Effector memory CD8-positive, alpha-beta T cell (primary cell): ENCODE measurements at regions not wholly inside any gene's neighbourhood (a gene's known extent, or its start where the extent isn't known, plus 50 kb on each side); places are given as distances from the start of the nearest gene placed in this dataset.

Experiments used
- ATAC-seq: fragments of 150-1000 bp; cut with Tn5 transposase; replicated peaks from 2 replicates; pipeline ENCODE4 v1.10.0; 2021; ENCODE audit warnings: mild to moderate bottlenecking, moderate library complexity
- DNase-seq, 3 experiments: peaks; one replicate each; pipeline ENCODE4 v3.0.0; 2021
- H3K27ac Mint-ChIP-seq, 2 donors: one replicate each; pipeline ENCODE4 v1.8.0; 2022; ENCODE audit warnings: mild to moderate bottlenecking in 2 of 2, mixed read lengths in 2 of 2, moderate library complexity in 2 of 2
- H3K27me3 Mint-ChIP-seq, 2 donors: one replicate each; pipeline ENCODE4 v1.8.0; 2022; ENCODE audit warnings: mixed read lengths in 2 of 2
- H3K36me3 Mint-ChIP-seq: one replicate; pipeline ENCODE4 v1.8.0; 2022; ENCODE audit warnings: mild to moderate bottlenecking, moderate library complexity, mixed read lengths; ENCODE audit not compliant: insufficient read depth
- H3K4me1 Mint-ChIP-seq, 2 donors: one replicate each; pipeline ENCODE4 v1.8.0; 2022; ENCODE audit warnings: low read depth in 2 of 2, mixed read lengths in 2 of 2
- H3K4me3 Mint-ChIP-seq, 2 donors: one replicate each; pipeline ENCODE4 v1.8.0; 2022; ENCODE audit warnings: mild to moderate bottlenecking in 2 of 2, mixed read lengths in 2 of 2, moderate library complexity in 2 of 2
- H3K9me3 Mint-ChIP-seq, 2 donors: one replicate each; pipeline ENCODE4 v1.8.0; 2022; ENCODE audit warnings: mixed read lengths in 2 of 2

DNA sequence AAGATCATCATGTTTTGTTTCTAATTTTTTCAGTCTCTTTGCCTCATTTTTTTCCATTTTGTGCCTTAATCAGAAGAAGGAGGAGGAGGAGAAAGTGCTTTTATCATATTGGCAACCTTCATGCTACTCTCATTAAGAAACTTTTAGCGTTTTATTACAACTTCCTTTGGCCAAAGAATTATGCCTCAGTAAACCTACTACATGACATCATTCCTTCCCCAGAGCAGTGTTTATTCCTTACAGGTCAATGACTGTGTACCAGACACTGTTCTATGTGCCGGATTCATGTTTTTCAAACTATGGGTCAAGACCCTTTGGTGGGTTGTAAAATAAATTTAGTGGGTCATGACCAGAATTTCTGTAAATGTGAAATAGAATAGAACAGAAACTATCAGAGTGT is 110.4 kb downstream of the SLC30A10 start:
- no peaks in the 10 kb centered on the region for H3K4me1 Mint-ChIP-seq
- H3K36me3 Mint-ChIP-seq: no peaks in the 10 kb centered on the region
- peaks cover 14 to 27% of the 10 kb centered on the region in 2 donors for H3K27me3 Mint-ChIP-seq
- ATAC-seq: no peak
- no peak overlapping the region for H3K27ac Mint-ChIP-seq
- DNase-seq: no peak
- peaks cover 0 to 9% of the 10 kb centered on the region in 2 donors for H3K9me3 Mint-ChIP-seq
- no peak overlapping the region for H3K4me3 Mint-ChIP-seq

GRCh38 chr1:219813294-219813693 is 115.1 kb downstream of the SLC30A10 start:
- Mint-ChIP-seq H3K27ac (no peak overlapping the region), H3K4me3 (no peak overlapping the region), H3K4me1 (no peaks in the 10 kb centered on the region), H3K36me3 (no peaks in the 10 kb centered on the region), H3K27me3 (peaks cover 15 to 26% of the 10 kb centered on the region in 2 donors), H3K9me3 (peaks cover 0 to 9% of the 10 kb centered on the region in 2 donors)
- DNase-seq: no peak
- no peak for ATAC-seq

DNA sequence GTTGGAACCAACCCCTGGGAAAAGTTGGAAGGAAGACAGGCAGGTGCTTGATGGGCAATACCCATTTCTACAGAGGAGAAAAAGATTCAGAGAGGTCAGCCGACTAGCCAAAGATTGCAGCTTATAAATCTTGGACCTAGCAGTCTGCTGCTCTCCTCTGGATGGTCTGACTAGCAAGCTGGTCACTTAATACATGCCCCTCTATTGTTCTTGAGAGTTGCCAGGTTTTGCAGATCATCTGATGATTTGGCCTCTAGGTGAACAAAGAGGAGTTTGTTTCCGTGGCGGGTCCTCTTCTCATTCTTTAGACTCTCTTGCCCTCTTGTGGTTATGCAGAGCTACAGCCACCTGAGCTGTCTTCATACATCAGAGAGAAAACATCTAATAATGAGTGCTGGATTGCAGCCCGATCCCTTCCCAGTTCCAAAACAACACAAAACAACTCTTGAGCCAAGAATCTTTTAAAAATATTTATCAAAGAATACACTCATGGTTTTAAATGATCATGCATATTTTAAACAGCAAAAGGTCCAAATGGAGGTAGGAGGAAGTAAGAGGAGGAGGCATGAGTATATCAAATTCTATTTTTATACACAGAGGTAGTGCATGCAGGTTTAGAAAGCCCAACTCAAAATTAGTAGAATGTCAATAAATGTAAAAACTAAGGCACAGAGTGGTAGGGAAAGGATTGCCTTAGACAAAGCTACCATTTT is 115.7 kb downstream of the SLC30A10 start:
- Mint-ChIP-seq H3K27me3 (peaks cover 15 to 26% of the 10 kb centered on the region in 2 donors), H3K4me3 (no peak overlapping the region), H3K9me3 (peaks cover 0 to 9% of the 10 kb centered on the region in 2 donors), H3K36me3 (no peaks in the 10 kb centered on the region), H3K4me1 (no peaks in the 10 kb centered on the region), H3K27ac (no peak overlapping the region)
- ATAC-seq: no peak
- no peak for DNase-seq

- no peak for DNase-seq
- no peaks in the 10 kb centered on the region for H3K36me3 Mint-ChIP-seq
- ATAC-seq: no peak
- H3K9me3 Mint-ChIP-seq: peaks cover 0 to 9% of the 10 kb centered on the region in 2 donors
- H3K27me3 Mint-ChIP-seq: peaks cover 15 to 26% of the 10 kb centered on the region in 2 donors
- H3K4me1 Mint-ChIP-seq: no peaks in the 10 kb centered on the region
- no peak overlapping the region for H3K27ac Mint-ChIP-seq
- no peak overlapping the region for H3K4me3 Mint-ChIP-seq
Measured at GRCh38 chr1:219812086-219812485, 116.3 kb downstream of the SLC30A10 start.

GRCh38 chr1:219810451-219810850 is 117.9 kb downstream of the SLC30A10 start:
- Mint-ChIP-seq H3K36me3 (no peaks in the 10 kb centered on the region), H3K4me3 (no peak overlapping the region), H3K9me3 (peaks cover 0 to 3% of the 10 kb centered on the region in 2 donors), H3K27ac (no peak overlapping the region), H3K27me3 (peaks cover 7 to 32% of the 10 kb centered on the region in 2 donors), H3K4me1 (no peaks in the 10 kb centered on the region)
- no peak for ATAC-seq
- no peak for DNase-seq

DNA sequence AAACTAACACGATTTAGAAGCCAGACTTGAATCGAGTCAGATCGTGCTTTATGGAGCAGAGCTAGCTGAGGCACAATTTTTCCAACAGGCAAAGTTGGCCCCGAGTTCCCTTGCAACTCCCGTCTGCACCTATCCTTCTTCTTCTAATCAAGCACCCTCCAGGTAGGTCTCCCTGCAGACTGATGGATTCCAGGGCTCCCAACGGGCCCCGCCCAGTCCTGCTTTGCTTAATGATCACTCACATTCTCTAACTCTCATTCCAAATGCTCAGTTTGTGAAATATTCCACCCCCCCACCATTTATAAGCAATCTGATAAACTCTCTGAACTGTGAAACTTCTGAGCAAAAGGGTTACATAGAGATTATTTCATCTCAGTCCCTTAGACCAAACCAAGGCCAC is 119.6 kb downstream of the SLC30A10 start:
- DNase-seq (no peak), ATAC-seq (no peak)
- no peak overlapping the region for H3K4me3 Mint-ChIP-seq
- H3K36me3 Mint-ChIP-seq: no peaks in the 10 kb centered on the region
- peaks cover 5 to 21% of the 10 kb centered on the region in 2 donors for H3K27me3 Mint-ChIP-seq
- H3K4me1 Mint-ChIP-seq: no peaks in the 10 kb centered on the region
- H3K27ac Mint-ChIP-seq: no peak overlapping the region
- H3K9me3 Mint-ChIP-seq: no peaks in the 10 kb centered on the region

DNA sequence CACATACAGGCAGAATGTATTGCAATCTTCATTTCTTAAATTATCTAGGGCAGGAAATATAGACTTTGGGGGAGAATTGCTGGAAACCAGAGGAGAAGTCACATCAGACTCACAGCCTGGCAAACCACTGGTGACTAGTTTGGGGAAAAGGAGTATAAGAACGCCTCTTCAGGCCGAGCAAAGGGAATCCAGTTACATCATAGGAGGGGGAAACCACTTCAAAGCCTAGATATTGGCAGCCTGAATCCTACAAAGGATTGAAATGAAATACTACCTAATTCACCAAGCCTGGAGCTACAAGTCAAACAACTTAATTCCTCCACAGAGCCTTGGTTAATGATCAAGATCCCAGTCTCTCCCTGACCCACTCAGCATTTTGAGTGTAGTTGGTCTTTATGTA is 121.7 kb downstream of the SLC30A10 start:
- DNase-seq (no peak), ATAC-seq (no peak)
- peaks cover 5 to 19% of the 10 kb centered on the region in 2 donors for H3K27me3 Mint-ChIP-seq
- no peaks in the 10 kb centered on the region for H3K4me1 Mint-ChIP-seq
- H3K27ac Mint-ChIP-seq: no peak overlapping the region
- no peak overlapping the region for H3K4me3 Mint-ChIP-seq
- no peaks in the 10 kb centered on the region for H3K9me3 Mint-ChIP-seq
- no peaks in the 10 kb centered on the region for H3K36me3 Mint-ChIP-seq

DNA sequence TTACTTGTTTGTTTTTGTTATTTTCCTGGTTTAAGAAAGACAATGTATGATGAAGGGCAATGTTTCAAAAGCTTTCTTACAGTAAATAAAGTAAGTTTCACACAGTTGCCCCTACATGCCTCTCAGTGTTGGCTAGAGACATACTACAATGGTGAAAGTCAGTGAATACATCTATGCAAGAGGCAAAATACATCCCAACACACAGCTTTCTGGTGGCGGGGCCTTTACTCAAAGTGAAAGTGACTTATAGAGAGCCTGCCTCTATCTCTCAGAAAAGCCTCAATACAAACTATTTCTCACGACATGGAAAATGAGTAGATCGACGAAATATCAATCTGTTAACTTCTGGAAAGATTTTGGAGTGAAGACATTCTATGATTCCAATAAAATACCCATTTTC is 122.3 kb downstream of the SLC30A10 start:
- DNase-seq: no peak
- H3K9me3 Mint-ChIP-seq: peaks cover 0 to 2% of the 10 kb centered on the region in 2 donors
- H3K27ac Mint-ChIP-seq: no peak overlapping the region
- ATAC-seq: no peak
- H3K4me3 Mint-ChIP-seq: no peak overlapping the region
- H3K27me3 Mint-ChIP-seq: peaks cover 5 to 19% of the 10 kb centered on the region in 2 donors
- no peaks in the 10 kb centered on the region for H3K4me1 Mint-ChIP-seq
- H3K36me3 Mint-ChIP-seq: no peaks in the 10 kb centered on the region

GRCh38 chr1:219805191-219805590 is 123.2 kb downstream of the SLC30A10 start:
- H3K36me3 Mint-ChIP-seq: no peaks in the 10 kb centered on the region
- no peak overlapping the region for H3K27ac Mint-ChIP-seq

DNA sequence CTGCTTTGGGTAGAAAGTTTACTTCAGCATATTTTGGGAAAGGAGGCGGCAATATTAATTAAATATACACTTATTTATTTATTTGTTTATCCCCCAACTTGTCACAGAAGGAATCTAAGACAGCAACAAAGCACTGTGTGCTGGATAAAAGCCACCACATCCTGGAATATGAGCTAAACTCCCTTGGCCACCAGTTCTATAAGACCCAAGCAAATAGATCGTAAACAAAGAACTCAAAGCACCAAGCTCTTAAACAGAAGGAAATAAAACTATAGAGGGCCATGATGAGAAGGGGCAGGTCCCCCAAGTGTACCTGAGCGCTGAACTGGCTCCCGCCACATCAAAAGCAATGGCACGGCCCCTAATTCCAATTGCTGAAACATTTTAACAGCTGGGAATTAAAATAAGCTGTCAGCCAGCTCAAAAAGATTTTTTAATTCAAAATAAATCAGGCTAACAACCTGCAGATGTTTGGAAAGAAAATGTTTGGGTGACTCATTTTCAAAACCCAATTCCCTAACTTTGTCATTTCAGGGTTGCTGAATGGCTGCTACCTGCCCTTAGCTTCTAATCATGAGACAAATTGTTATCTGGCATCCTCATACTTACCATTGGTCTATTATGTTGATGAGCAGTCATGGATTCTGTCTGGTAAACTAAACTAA is 127.1 kb downstream of the SLC30A10 start:
- no peak overlapping the region for H3K4me3 Mint-ChIP-seq
- peaks cover 3% of the 10 kb centered on the region for H3K36me3 Mint-ChIP-seq
- peaks cover 0 to 2% of the 10 kb centered on the region in 2 donors for H3K9me3 Mint-ChIP-seq
- no peak for ATAC-seq
- H3K4me1 Mint-ChIP-seq: no peaks in the 10 kb centered on the region
- peaks cover 0 to 4% of the 10 kb centered on the region in 2 donors for H3K27me3 Mint-ChIP-seq
- DNase-seq: no peak
- no peak overlapping the region for H3K27ac Mint-ChIP-seq

More at GRCh38 chr1:219805191-219805590, 123.2 kb downstream of the SLC30A10 start:
- Mint-ChIP-seq H3K4me1 (no peaks in the 10 kb centered on the region), H3K4me3 (no peak overlapping the region), H3K27me3 (peaks cover 5 to 19% of the 10 kb centered on the region in 2 donors), H3K9me3 (peaks cover 0 to 2% of the 10 kb centered on the region in 2 donors)
- ATAC-seq (no peak), DNase-seq (no peak)

DNA sequence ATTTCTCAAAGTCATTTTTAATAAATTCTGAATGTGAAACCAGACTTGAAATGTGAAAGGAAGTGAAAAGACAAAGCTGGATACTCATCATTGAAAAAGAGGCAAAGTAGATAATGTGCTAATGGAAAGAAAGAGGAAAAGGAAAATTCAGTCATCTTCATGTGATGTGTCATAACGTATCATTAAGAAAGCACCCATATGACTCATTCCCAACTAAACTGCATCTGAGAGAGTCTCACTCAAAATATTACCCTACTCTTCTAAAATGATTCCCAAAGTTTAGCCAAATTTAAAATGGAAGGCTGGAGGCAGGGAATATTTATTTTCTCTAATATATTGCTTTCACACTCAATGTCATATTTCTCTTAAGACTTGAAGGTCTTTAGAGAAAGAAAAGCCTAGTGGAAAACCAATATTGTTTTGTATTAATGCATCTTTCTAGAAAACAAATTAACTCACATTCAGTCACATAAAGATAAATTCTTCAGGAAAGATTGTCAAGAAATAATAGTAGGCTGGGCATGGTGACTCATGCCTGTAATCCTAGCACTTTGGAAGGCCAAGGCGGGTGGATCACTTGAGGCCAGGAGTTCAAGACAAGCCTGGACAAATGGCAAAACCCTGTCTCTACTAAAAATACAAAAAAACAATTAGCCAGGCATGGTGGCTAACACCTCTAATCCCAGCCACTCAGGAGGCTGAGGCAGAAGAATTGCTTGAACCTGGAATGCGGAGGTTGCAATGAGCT is 129.9 kb downstream of the SLC30A10 start:
- Mint-ChIP-seq H3K36me3 (peaks cover 3% of the 10 kb centered on the region), H3K27me3 (peaks cover 6 to 9% of the 10 kb centered on the region in 2 donors), H3K4me1 (no peaks in the 10 kb centered on the region), H3K9me3 (peaks cover 0 to 2% of the 10 kb centered on the region in 2 donors), H3K4me3 (no peak overlapping the region), H3K27ac (no peak overlapping the region)
- ATAC-seq (no peak), DNase-seq (no peak)

DNA sequence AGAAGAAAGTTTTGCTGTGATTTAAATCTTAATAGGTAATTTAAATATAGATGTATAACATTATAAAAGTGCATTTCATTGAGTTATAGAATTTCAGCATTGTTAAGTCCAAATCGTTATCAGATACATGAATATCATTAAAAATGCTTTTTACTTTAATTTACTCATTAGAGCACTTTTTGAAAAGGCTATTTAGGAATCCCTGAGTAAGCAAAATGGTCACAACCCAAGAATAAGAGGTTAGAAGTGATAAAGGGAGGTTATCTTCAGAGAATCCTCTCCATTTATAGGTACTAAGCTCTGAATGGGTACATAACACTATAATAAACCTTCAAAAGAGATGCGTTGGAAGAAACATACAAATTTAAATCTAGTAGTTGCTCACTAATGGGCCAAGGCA is 130.7 kb downstream of the SLC30A10 start:
- Mint-ChIP-seq H3K36me3 (peaks cover 3% of the 10 kb centered on the region), H3K9me3 (peaks cover 2 to 4% of the 10 kb centered on the region in 2 donors), H3K4me3 (no peak overlapping the region), H3K27ac (no peak overlapping the region), H3K27me3 (peaks cover 6 to 13% of the 10 kb centered on the region in 2 donors), H3K4me1 (no peaks in the 10 kb centered on the region)
- ATAC-seq: no peak
- no peak for DNase-seq

DNA sequence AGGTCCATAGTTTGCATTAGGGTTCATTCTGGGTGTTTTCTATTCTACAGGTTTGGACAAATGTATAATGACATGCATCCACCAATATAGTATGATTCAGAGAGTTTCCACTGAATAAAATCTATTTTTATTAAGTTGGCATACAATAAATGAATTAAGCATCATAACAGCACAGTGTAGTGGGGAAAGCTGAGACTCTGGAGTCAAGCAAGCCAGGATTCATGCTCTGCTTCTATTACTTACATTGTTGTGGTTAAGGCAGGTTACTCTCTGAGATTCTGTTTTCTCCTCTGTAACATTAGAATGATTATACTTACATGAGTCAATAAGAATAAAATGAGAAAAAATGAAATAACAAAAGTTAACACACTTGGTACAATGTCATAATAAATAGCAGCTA is 131.3 kb downstream of the SLC30A10 start:
- peaks cover 3% of the 10 kb centered on the region for H3K36me3 Mint-ChIP-seq
- no peak overlapping the region for H3K4me3 Mint-ChIP-seq
- peaks cover 2 to 6% of the 10 kb centered on the region in 2 donors for H3K9me3 Mint-ChIP-seq
- H3K27ac Mint-ChIP-seq: no peak overlapping the region
- no peak for ATAC-seq
- no peak for DNase-seq
- peaks cover 6 to 17% of the 10 kb centered on the region in 2 donors for H3K27me3 Mint-ChIP-seq
- H3K4me1 Mint-ChIP-seq: no peaks in the 10 kb centered on the region
